GM12875 (cell line): ENCODE measurements at regions not wholly inside any gene's neighbourhood (a gene's known extent, or its start where the extent isn't known, plus 50 kb on each side); places are given as distances from the start of the nearest gene placed in this dataset.
A peak's percentile ranks its signal among the peaks of the same experiment; 100 is the strongest.

ENCODE experiments used
- H3K4me3 ChIP-seq: one replicate; pipeline ENCODE4 v1.5.1; 2011; ENCODE audit warnings: low read depth, low read length, control low read depth
- CTCF ChIP-seq: IDR thresholded peaks from 2 replicates; pipeline ENCODE4 v1.5.1; 2011; ENCODE audit warnings: low read depth, mild to moderate bottlenecking, control low read depth, inconsistent platforms, low read length, moderate library complexity, borderline replicate concordance; ENCODE audit not compliant: insufficient read depth

GRCh38 chr14:97005934-97006333 is 208.8 kb downstream of the VRK1 start:
- no peak for TF ChIP-seq CTCF
- no peak overlapping the region for H3K4me3 ChIP-seq

GRCh38 chr14:97010491-97011160 is 213.4 kb downstream of the VRK1 start:
- H3K4me3 ChIP-seq = no peak overlapping the region
- TF ChIP-seq CTCF = peak; percentile 50

- H3K4me3 ChIP-seq = no peak overlapping the region
- TF ChIP-seq CTCF = no peak
Observed at GRCh38 chr14:97013878-97014277, 216.7 kb downstream of the VRK1 start.

GRCh38 chr14:97021001-97021400 is 223.8 kb downstream of the VRK1 start:
- no peak for TF ChIP-seq CTCF
- no peak overlapping the region for H3K4me3 ChIP-seq

- TF ChIP-seq CTCF = no peak
- H3K4me3 ChIP-seq = no peak overlapping the region
Observed at GRCh38 chr14:97021571-97022168, 224.5 kb downstream of the VRK1 start.

GRCh38 chr14:97022741-97023140 is 225.6 kb downstream of the VRK1 start:
- TF ChIP-seq CTCF = no peak
- H3K4me3 ChIP-seq = no peak overlapping the region

- no peak overlapping the region for H3K4me3 ChIP-seq
- no peak for TF ChIP-seq CTCF
Observed at GRCh38 chr14:97023871-97024270, 226.7 kb downstream of the VRK1 start.
